NCI-H226 (cell line): ENCODE measurements at regions not wholly inside any gene's neighbourhood (a gene's known extent, or its start where the extent isn't known, plus 50 kb on each side); places are given as distances from the start of the nearest gene placed in this dataset.

Experiments
- DNase-seq: peaks from one replicate; pipeline ENCODE4 v3.0.0-alpha.2; 2015

- no peak for DNase-seq
Measured at GRCh38 chr11:134481933-134482527, 70.0 kb upstream of the B3GAT1 start.

- no peak for DNase-seq
Measured at GRCh38 chr11:134481135-134481534, 69.1 kb upstream of the B3GAT1 start.

- no peak for DNase-seq
Measured at GRCh38 chr11:134480136-134480712, 68.2 kb upstream of the B3GAT1 start.

- DNase-seq: no peak
Measured at GRCh38 chr11:134479206-134480135, 67.4 kb upstream of the B3GAT1 start.

GRCh38 chr11:134478611-134479010 lies 66.6 kb upstream of the B3GAT1 start:
- no peak for DNase-seq

GRCh38 chr11:134478176-134478575 lies 66.1 kb upstream of the B3GAT1 start:
- DNase-seq: no peak

- no peak for DNase-seq
Measured at GRCh38 chr11:134477486-134477885, 65.4 kb upstream of the B3GAT1 start.

- peak; percentile 7 for DNase-seq
Measured at GRCh38 chr11:134476435-134477021, 64.5 kb upstream of the B3GAT1 start.

GRCh38 chr11:134475951-134476350 lies 63.9 kb upstream of the B3GAT1 start:
- no peak for DNase-seq

GRCh38 chr11:134474942-134475341 lies 62.9 kb upstream of the B3GAT1 start:
- no peak for DNase-seq

GRCh38 chr11:134474070-134474860 lies 62.2 kb upstream of the B3GAT1 start:
- DNase-seq: no peak

- no peak for DNase-seq
Measured at GRCh38 chr11:134471716-134472455, 59.8 kb upstream of the B3GAT1 start.

GRCh38 chr11:134471087-134471715 lies 59.2 kb upstream of the B3GAT1 start:
- DNase-seq: no peak

GRCh38 chr11:134470238-134470637 lies 58.2 kb upstream of the B3GAT1 start:
- DNase-seq: no peak

- DNase-seq: no peak
Measured at GRCh38 chr11:134469627-134470026, 57.6 kb upstream of the B3GAT1 start.

- no peak for DNase-seq
Measured at GRCh38 chr11:134468796-134469195, 56.8 kb upstream of the B3GAT1 start.

GRCh38 chr11:134468081-134468668 lies 56.1 kb upstream of the B3GAT1 start:
- no peak for DNase-seq

- no peak for DNase-seq
Measured at GRCh38 chr11:134466610-134467567, 54.8 kb upstream of the B3GAT1 start.

- DNase-seq: no peak
Measured at GRCh38 chr11:134466156-134466555, 54.1 kb upstream of the B3GAT1 start.
